Spleen (tissue), 11 donors: ENCODE measurements at regions not wholly inside any gene's neighbourhood (a gene's known extent, or its start where the extent isn't known, plus 50 kb on each side); places are given as distances from the start of the nearest gene placed in this dataset.

Source experiments
- DNase-seq: peaks from one replicate; pipeline ENCODE4 v3.0.0-alpha.2; 2020
- H3K27ac ChIP-seq, 8 donors: fragments of 200-600 bp; sonication (generic) in 7 of 8; 1 replicate in 4 of 8; 2 replicates in 4 of 8; pipeline versions ENCODE4 v1.5.0 to v1.8.0; 2016 to 2021; ENCODE audit warnings: inconsistent platforms in 4 of 8, mild to moderate bottlenecking in 4 of 8, moderate library complexity in 1 of 8
- H3K27me3 ChIP-seq, 7 donors: fragments of 200-600 bp; sonication (generic) in 6 of 7; replicated peaks in 1 of 7; 1 replicate in 4 of 7; 2 replicates in 3 of 7; pipeline versions ENCODE4 v1.5.0 to v1.8.0; 2016 to 2021; ENCODE audit warnings: inconsistent platforms in 3 of 7, mild to moderate bottlenecking in 1 of 7
- H3K36me3 ChIP-seq, 6 donors: fragments of 200-600 bp; sonication (generic) in 5 of 6; 1 replicate in 4 of 6; 2 replicates in 2 of 6; pipeline versions ENCODE4 v1.5.0 to v1.8.0; 2016 to 2021; ENCODE audit warnings: inconsistent platforms in 2 of 6
- H3K4me1 ChIP-seq, 6 donors: fragments of 200-600 bp; sonication (generic) in 5 of 6; 1 replicate in 3 of 6; 2 replicates in 3 of 6; pipeline versions ENCODE4 v1.5.0 to v1.8.0; 2016 to 2021; ENCODE audit warnings: inconsistent platforms in 3 of 6
- H3K4me3 ChIP-seq, 8 donors: fragments of 200-600 bp; sonication (generic) in 7 of 8; 1 replicate in 4 of 8; 2 replicates in 4 of 8; pipeline versions ENCODE4 v1.5.0 to v1.8.0; 2016 to 2021; ENCODE audit warnings: inconsistent platforms in 4 of 8, mild to moderate bottlenecking in 4 of 8, moderate library complexity in 2 of 8
- H3K9me3 ChIP-seq, 8 donors: fragments of 200-600 bp; sonication (generic) in 7 of 8; 1 replicate in 4 of 8; 2 replicates in 4 of 8; pipeline versions ENCODE4 v1.5.0 to v1.8.0; 2016 to 2021; ENCODE audit warnings: inconsistent platforms in 4 of 8
- POLR2A ChIP-seq, 3 donors: fragments of 450-650 bp; IDR thresholded peaks; one replicate each; pipeline ENCODE4 v1.5.1; 2017; ENCODE audit warnings: antibody characterized with exemption in 3 of 3, mild to moderate bottlenecking in 1 of 3
- POLR2AphosphoS5 ChIP-seq, 3 donors: sonication (generic); formaldehyde crosslinking; IDR thresholded peaks; one replicate each; pipeline ENCODE4 v1.5.1; 2017; ENCODE audit warnings: antibody characterized with exemption in 3 of 3
- WGBS, 5 donors: extraction: QIAGEN DNeasy Blood & Tissue Kit in 3 of 5; methylation state at CpG; one replicate each; pipeline versions ENCODE4 v1.1.5 to v1.1.7; 2013 to 2018; 5-methylcytosine and 5-hydroxymethylcytosine counted together
- intact Hi-C: fragments of 100-400 bp; cut with DNase I; formaldehyde crosslinking; loops from one replicate; pipeline ENCODE4 v1.15.0; 2023; ENCODE audit warnings: low total_unique reads
- TF ChIP-seq, protein P1 (sequence below), 11 experiments: fragments of 200-600 bp in 7 of 11; fragments of 450-650 bp in 4 of 11; sonication (generic) in 4 of 11; IDR thresholded peaks in 8 of 11; conservative IDR thresholded peaks in 3 of 11; 1 replicate in 7 of 11; 2 replicates in 4 of 11; pipeline versions ENCODE4 v1.4.0 to v1.8.0; 2016 to 2021; ENCODE audit warnings: antibody characterized with exemption in 11 of 11, inconsistent platforms in 4 of 11, mild to moderate bottlenecking in 1 of 11
- donor health status: healthy with polysubstance abuse.
- donor health status: DM: no; HTN: no; CAD: no; lungs with moderate emphysema.
- donor health status: DM: no; HTN: no; CAD: no.
- donor health status: Bipolar disorder and iron deficiency.
- donor health status: healthy.
- donor health status: DM: no; HTN: no; CAD: no.
- donor health status: DM: yes; HTN: yes; CAD: no.

DNA sequence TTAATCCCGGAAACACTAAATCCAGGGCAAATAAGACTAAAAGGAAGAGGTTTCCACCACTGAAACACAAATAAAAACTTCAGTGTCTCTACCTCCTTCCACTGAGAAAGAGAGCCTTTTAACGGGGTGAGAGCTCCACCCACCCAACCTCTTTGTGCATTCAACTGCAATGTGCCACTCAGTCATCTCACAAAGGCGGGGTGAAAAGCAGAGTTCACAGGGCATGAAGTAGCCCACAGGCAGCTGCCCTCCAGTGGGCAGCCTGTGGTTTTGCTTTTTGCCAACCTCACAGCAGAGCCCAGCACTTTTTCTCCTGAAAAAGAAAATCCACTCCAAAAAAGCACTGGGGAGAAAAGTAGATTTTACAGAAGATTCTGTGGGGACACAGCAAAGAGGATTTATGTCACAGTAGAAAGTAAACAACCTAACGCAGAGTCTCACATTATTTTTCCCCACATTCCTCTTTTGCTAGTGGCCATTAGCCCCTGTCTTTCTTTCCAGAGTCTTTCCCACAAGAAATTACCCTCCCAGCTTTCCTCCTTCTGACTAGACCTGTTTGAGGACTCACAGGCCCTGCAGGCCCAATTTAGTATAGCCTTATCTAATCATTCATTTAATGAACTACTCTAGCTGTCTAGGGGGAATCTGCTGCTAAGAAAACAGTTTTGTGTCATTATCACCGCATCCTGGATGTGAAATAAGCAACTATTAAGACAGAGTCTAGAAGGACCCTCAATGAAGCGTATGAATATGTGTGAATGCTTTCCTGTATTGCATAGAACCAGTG is 753.8 kb upstream of the FOXG1 start:
- no peak for DNase-seq
- Histone ChIP-seq H3K9me3 (peaks cover 0 to 13% (median 3%) of the 10 kb centered on the region in 8 donors), H3K27ac (no peak overlapping the region), H3K4me1 (no peaks in the 10 kb centered on the region), H3K36me3 (no peaks in the 10 kb centered on the region), H3K27me3 (no peaks in the 10 kb centered on the region), H3K4me3 (no peak overlapping the region)
- intact Hi-C loops = no loop called here
- WGBS, 5 donors = 64 to 75% (median 66%) methylated on average over 6 of the region's 6 CpGs
- TF ChIP-seq, protein P1, sequence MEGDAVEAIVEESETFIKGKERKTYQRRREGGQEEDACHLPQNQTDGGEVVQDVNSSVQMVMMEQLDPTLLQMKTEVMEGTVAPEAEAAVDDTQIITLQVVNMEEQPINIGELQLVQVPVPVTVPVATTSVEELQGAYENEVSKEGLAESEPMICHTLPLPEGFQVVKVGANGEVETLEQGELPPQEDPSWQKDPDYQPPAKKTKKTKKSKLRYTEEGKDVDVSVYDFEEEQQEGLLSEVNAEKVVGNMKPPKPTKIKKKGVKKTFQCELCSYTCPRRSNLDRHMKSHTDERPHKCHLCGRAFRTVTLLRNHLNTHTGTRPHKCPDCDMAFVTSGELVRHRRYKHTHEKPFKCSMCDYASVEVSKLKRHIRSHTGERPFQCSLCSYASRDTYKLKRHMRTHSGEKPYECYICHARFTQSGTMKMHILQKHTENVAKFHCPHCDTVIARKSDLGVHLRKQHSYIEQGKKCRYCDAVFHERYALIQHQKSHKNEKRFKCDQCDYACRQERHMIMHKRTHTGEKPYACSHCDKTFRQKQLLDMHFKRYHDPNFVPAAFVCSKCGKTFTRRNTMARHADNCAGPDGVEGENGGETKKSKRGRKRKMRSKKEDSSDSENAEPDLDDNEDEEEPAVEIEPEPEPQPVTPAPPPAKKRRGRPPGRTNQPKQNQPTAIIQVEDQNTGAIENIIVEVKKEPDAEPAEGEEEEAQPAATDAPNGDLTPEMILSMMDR (IDR thresholded peaks at IDR 0.05 in 8 of 11, conservative IDR thresholded peaks at IDR 0.05 in 3 of 11) = no peak
- TF ChIP-seq POLR2A (IDR thresholded peaks at IDR 0.05) = no peak
- TF ChIP-seq POLR2AphosphoS5 (IDR thresholded peaks at IDR 0.05) = no peak

DNA sequence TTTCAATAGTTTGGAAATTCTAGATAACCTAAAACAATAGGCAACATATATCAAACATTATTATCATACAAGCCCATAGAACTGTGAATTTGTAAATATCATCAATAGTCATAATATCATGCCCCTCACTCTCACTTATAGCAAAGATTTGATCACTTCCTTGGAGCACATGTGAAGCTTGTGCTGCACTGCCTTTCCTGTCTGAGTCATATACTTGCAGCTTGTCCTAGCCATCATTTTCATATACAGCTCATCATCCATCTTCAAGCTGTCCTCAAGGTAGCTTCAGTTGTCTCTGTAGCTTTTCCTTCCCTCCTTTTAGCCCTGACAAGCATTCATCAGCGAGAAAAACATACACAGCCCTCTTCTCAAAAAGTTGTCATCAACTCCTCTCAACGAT is 746.5 kb upstream of the FOXG1 start:
- no peak for DNase-seq
- intact Hi-C loops = no loop called here
- TF ChIP-seq POLR2A (IDR thresholded peaks at IDR 0.05) = no peak
- no peak for TF ChIP-seq POLR2AphosphoS5 (IDR thresholded peaks at IDR 0.05)
- TF ChIP-seq, protein P1 (IDR thresholded peaks at IDR 0.05 in 8 of 11, conservative IDR thresholded peaks at IDR 0.05 in 3 of 11) = no peak
- H3K4me1 ChIP-seq = no peaks in the 10 kb centered on the region
- H3K4me3 ChIP-seq = no peak overlapping the region
- no peaks in the 10 kb centered on the region for H3K36me3 ChIP-seq
- peaks cover 0 to 10% (median 0%) of the 10 kb centered on the region in 8 donors for H3K9me3 ChIP-seq
- no peaks in the 10 kb centered on the region for H3K27me3 ChIP-seq
- WGBS, 5 donors = 64 to 71% (median 70%) methylated on average over 2 of the region's 2 CpGs
- H3K27ac ChIP-seq = no peak overlapping the region

DNA sequence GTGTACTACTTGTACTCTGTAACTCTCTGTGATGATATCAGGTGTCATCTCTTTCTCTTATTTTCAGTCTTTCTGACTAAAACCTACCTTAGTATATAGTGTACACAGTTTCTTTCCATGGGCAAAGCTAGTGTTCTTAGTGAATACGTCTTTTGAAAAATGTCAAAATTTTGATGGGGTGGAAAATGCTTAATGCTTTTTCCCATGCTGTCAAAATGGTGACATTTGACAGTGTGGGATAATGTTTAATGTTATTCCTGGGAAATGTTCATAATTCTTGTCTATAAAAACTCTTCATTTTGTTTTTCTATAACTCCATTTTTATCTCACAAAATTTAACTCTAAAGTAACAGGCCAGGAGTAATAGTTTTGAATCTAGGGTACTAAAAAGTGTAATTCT is 742.7 kb upstream of the FOXG1 start:
- H3K4me1 ChIP-seq = no peaks in the 10 kb centered on the region
- no peaks in the 10 kb centered on the region for H3K36me3 ChIP-seq
- H3K27me3 ChIP-seq = no peaks in the 10 kb centered on the region
- H3K9me3 ChIP-seq = no peaks in the 10 kb centered on the region
- H3K27ac ChIP-seq = no peak overlapping the region
- no peak overlapping the region for H3K4me3 ChIP-seq
- intact Hi-C loops = no loop called here
- DNase-seq = no peak
- TF ChIP-seq POLR2A (IDR thresholded peaks at IDR 0.05) (no peak), POLR2AphosphoS5 (IDR thresholded peaks at IDR 0.05) (no peak)
- TF ChIP-seq, protein P1 (IDR thresholded peaks at IDR 0.05 in 8 of 11, conservative IDR thresholded peaks at IDR 0.05 in 3 of 11) = no peak
- WGBS, 5 donors = 77 to 95% (median 86%) methylated on average over 1 of the region's 1 CpG

DNA sequence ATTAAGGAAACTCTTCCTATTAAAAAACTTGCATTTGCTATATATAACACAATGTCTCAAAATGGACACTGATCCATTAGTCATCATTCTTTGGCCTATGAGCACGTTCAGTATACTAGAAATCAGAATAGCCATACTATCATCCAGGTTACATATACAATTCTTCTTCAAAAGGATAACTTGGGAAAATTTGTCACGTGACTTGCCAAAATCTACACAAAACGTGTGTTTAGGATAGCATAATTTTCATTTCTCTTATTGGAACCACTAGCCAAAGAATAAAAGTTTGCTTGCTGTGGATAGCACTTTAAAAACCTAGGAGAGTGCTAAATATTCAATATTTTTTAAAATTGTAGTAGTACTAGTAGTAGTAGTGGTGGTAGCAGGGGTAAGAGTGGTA is 714.3 kb upstream of the FOXG1 start:
- Histone ChIP-seq H3K4me3 (no peak overlapping the region), H3K9me3 (peaks cover 0 to 23% (median 5%) of the 10 kb centered on the region in 8 donors), H3K36me3 (no peaks in the 10 kb centered on the region), H3K4me1 (no peaks in the 10 kb centered on the region), H3K27ac (no peak overlapping the region), H3K27me3 (no peaks in the 10 kb centered on the region)
- intact Hi-C loops = no loop called here
- TF ChIP-seq POLR2A (IDR thresholded peaks at IDR 0.05) (no peak), POLR2AphosphoS5 (IDR thresholded peaks at IDR 0.05) (no peak)
- TF ChIP-seq, protein P1 (IDR thresholded peaks at IDR 0.05 in 8 of 11, conservative IDR thresholded peaks at IDR 0.05 in 3 of 11) = no peak
- no peak for DNase-seq
- 68 to 80% (median 74%) methylated on average over 3 of the region's 3 CpGs for WGBS, 5 donors
